ENCODE measurements at regions not wholly inside any gene's neighbourhood (a gene's known extent, or its start where the extent isn't known, plus 50 kb on each side); places are given as distances from the start of the nearest gene placed in this dataset.

DNA sequence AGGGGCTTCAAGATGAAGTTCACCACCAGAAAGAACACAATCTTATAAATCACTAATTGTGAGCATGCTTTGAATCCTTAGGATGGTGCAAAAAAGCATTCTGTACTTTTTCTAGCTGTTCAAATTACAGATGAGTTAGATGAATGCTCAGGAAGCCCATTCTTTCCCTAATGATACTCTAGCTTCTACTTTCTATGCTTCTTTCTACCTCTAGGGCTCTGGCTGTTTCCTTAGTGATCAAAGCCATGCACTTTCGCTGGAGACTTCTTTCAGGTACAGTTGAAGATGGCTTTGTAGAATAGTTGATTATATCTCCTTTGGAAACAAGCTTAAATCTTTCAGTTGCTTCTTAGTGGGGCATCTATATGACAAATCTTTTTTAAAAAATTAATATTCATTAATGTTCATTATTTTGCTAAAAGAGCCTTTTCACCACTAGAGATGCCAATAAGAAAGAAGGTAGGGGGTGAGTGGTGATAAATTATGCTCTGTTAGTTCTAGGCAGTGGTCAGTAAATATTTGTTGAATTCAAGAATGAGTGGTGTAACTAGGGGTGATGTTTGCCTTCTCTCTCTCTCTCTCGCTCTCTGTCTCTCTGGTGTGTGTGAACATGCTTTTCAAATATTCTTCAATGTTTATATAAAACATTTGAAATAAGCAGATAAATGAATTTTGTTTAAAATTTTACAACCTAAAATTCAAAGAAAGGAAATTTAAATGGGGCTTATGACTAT lies 169.4 kb downstream of the GLUD2 start:
- no peak overlapping the region for H3K4me3 ChIP-seq (ENCODE audit: low read depth, low read length)
- no peak for DNase-seq (ENCODE audit: low read depth)
- TF ChIP-seq, protein P1, sequence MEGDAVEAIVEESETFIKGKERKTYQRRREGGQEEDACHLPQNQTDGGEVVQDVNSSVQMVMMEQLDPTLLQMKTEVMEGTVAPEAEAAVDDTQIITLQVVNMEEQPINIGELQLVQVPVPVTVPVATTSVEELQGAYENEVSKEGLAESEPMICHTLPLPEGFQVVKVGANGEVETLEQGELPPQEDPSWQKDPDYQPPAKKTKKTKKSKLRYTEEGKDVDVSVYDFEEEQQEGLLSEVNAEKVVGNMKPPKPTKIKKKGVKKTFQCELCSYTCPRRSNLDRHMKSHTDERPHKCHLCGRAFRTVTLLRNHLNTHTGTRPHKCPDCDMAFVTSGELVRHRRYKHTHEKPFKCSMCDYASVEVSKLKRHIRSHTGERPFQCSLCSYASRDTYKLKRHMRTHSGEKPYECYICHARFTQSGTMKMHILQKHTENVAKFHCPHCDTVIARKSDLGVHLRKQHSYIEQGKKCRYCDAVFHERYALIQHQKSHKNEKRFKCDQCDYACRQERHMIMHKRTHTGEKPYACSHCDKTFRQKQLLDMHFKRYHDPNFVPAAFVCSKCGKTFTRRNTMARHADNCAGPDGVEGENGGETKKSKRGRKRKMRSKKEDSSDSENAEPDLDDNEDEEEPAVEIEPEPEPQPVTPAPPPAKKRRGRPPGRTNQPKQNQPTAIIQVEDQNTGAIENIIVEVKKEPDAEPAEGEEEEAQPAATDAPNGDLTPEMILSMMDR (IDR thresholded peaks at IDR 0.05; ENCODE audit: insufficient read depth, low read length), result no peak

DNA sequence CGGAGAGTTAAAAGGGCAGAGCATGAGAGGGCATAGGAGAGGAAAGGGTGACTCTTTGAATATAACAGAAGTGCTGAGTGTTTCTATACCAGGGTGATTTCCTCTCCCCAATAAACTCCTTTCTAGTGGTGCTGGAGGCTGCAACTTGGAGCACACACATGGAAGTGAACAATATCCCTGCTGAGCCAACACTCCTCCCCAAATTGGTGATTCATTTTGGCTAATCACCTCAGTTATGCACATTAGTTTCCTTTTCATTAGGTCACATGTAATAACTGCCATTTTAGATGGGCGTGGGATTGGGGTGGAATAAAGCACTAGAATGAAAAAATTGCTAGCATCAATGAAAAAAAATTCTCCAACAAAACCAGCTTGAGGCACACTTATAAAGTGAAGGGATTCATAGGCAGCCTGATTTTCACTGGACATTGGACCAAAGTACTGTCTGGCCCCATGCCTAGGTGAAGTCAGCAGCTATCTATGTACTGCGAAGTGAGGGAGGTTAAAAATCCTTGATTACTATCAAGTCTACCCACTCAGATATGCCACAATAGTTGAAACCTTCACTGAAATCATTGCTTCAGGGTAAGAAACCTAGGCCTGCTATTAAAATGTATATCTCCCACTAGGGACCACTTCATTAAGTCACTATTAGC lies 174.0 kb downstream of the GLUD2 start:
- TF ChIP-seq, protein P1 (IDR thresholded peaks at IDR 0.05; ENCODE audit: insufficient read depth, low read length), result no peak
- DNase-seq (ENCODE audit: low read depth), result peak; percentile 4
- no peak overlapping the region for H3K4me3 ChIP-seq (ENCODE audit: low read depth, low read length)

- no peak overlapping the region for H3K4me3 ChIP-seq (ENCODE audit: low read depth, low read length)
- TF ChIP-seq, protein P1 (IDR thresholded peaks at IDR 0.05; ENCODE audit: insufficient read depth, low read length), result no peak
- no peak for DNase-seq (ENCODE audit: low read depth)
Observed at GRCh38 chrX:121227888-121228287, 180.5 kb downstream of the GLUD2 start.

DNA sequence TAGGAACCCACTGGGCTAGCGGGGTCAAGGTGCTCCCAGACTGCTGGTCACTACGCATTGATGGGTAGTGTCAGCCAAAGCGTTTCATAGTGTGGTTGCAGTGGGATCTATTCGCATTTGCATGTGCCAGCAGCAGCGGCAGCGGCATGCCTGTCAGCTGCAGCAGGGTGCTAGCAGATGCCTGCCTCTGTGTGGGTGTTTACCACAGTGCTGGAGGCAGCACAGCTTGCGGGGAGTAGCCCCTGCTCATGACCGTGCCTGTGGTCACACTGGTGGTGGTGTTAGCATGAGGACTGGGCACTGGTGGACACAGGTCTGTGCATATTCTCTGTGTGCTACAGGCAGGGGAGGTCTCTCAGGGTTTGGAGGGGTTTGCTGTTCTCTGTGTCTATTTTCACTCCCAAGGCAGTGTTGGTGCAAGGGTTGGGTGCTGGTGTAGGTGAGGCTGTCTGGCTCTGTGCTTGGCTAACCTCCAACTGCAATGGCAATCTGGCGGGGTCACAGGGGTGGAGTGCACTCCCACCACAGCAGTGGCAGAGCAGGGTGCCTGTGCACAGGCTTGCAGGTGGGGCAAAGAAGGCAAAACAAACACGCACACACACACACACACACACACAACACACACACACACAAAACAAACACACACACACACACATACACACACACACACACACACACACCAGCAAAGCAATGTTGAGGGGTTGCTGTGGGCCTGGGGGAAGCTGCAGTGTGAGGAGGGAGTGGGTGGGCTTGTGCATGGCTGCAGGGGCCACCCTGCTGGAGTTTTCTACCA lies 184.4 kb downstream of the GLUD2 start:
- H3K4me3 ChIP-seq (ENCODE audit: low read depth, low read length), result no peak overlapping the region
- TF ChIP-seq, protein P1 (IDR thresholded peaks at IDR 0.05; ENCODE audit: insufficient read depth, low read length), result no peak
- DNase-seq (ENCODE audit: low read depth), result no peak

- no peak overlapping the region for H3K4me3 ChIP-seq (ENCODE audit: low read depth, low read length)
- no peak for DNase-seq (ENCODE audit: low read depth)
- TF ChIP-seq, protein P1 (IDR thresholded peaks at IDR 0.05; ENCODE audit: insufficient read depth, low read length), result no peak
Observed at GRCh38 chrX:121236040-121236439, 188.6 kb downstream of the GLUD2 start.

- H3K4me3 ChIP-seq (ENCODE audit: low read depth, low read length), result no peak overlapping the region
Observed at GRCh38 chrX:121238093-121238492, 190.7 kb downstream of the GLUD2 start.

More at GRCh38 chrX:121238093-121238492, 190.7 kb downstream of the GLUD2 start:
- no peak for DNase-seq (ENCODE audit: low read depth)
- TF ChIP-seq, protein P1 (IDR thresholded peaks at IDR 0.05; ENCODE audit: insufficient read depth, low read length), result no peak

Measured in fibroblast of the aortic adventitia (primary cell).